IMR-90 (cell line): ENCODE measurements at regions not wholly inside any gene's neighbourhood (a gene's known extent, or its start where the extent isn't known, plus 50 kb on each side); places are given as distances from the start of the nearest gene placed in this dataset.

ENCODE experiments used
- ATAC-seq: fragments of 200-7000 bp; cut with Tn5 transposase; 2 replicates; pipeline ENCODE4 v1.9.1; 2020; ENCODE audit warnings: low read depth, mild to moderate bottlenecking, moderate library complexity
- BruUV-seq: library from RNA; stranded (reverse); fragments of 400-500 nt; replicated peaks from 2 replicates; lab custom pipeline; 2021; lab: Mats Ljungman, UMichigan
- CTCF ChIA-PET: fragments of 300-600 bp; formaldehyde crosslinking; extraction: SDS; loops from one replicate; lab custom pipeline; 2021; ENCODE audit warnings: antibody characterized with exemption; lab: Yijun Ruan, JAX
- POLR2A ChIA-PET: fragments of 300-600 bp; sonication (Branson Sonifier 250); formaldehyde crosslinking; loops from one replicate; lab custom pipeline; 2022; ENCODE audit warnings: antibody characterized with exemption; ENCODE audit not compliant: unreplicated experiment; lab: Charles Lee
- DNase-seq: peaks from one replicate; pipeline ENCODE4 v3.0.0; 2013
- H2AFZ ChIP-seq: replicated peaks from 2 replicates; pipeline ENCODE3; 2013; ENCODE audit warnings: low read length, mild to moderate bottlenecking; ENCODE audit not compliant: poor library complexity
- H2AK5ac ChIP-seq: 2 replicates; pipeline ENCODE4 v1.6.1; 2013; ENCODE audit warnings: low read depth, low read length, inconsistent platforms
- H2AK9ac ChIP-seq: replicated peaks from 2 replicates; pipeline ENCODE3; 2013; ENCODE audit warnings: mild to moderate bottlenecking, low read depth, low read length, moderate library complexity; ENCODE audit not compliant: poor library complexity
- H2BK120ac ChIP-seq: 2 replicates; pipeline ENCODE4 v1.6.1; 2013; ENCODE audit warnings: low read depth, low read length, inconsistent platforms
- H2BK15ac ChIP-seq: 3 replicates; pipeline ENCODE4 v1.6.1; 2013; ENCODE audit warnings: low read depth, low read length, inconsistent platforms
- H2BK20ac ChIP-seq: 2 replicates; pipeline ENCODE4 v1.6.1; 2013; ENCODE audit warnings: low read depth, mild to moderate bottlenecking, inconsistent platforms, low read length, moderate library complexity
- H2BK5ac ChIP-seq: 2 replicates; pipeline ENCODE4 v1.6.1; 2013; ENCODE audit warnings: mild to moderate bottlenecking, low read depth, low read length, inconsistent platforms; ENCODE audit not compliant: poor library complexity, severe bottlenecking
- H3K14ac ChIP-seq: replicated peaks from 2 replicates; pipeline ENCODE4 v1.6.1; 2013; ENCODE audit warnings: low read depth, low read length, inconsistent platforms
- H3K18ac ChIP-seq: 2 replicates; pipeline ENCODE4 v1.6.1; 2013; ENCODE audit warnings: low read depth, low read length, control low read depth
- H3K23ac ChIP-seq: 2 replicates; pipeline ENCODE4 v1.6.1; 2013; ENCODE audit warnings: low read depth, low read length, inconsistent platforms
- H3K27ac ChIP-seq: 2 replicates; pipeline ENCODE4 v1.5.1; 2013; ENCODE audit warnings: mild to moderate bottlenecking, control low read depth, low read length; ENCODE audit not compliant: insufficient read depth
- H3K27me3 ChIP-seq: 2 replicates; pipeline ENCODE4 v1.6.1; 2013; ENCODE audit warnings: low read length; ENCODE audit not compliant: control insufficient read depth, insufficient read depth
- H3K36me3 ChIP-seq: 2 replicates; pipeline ENCODE4 v1.6.1; 2013; ENCODE audit warnings: low read length, mixed read lengths; ENCODE audit not compliant: control insufficient read depth, insufficient read depth
- H3K4ac ChIP-seq: 2 replicates; pipeline ENCODE4 v1.6.1; 2013; ENCODE audit warnings: low read depth, low read length, inconsistent platforms
- H3K4me1 ChIP-seq: 2 replicates; pipeline ENCODE4 v1.6.1; 2013; ENCODE audit warnings: low read length, mixed read lengths; ENCODE audit not compliant: control insufficient read depth, insufficient read depth
- H3K4me2 ChIP-seq: 2 replicates; pipeline ENCODE4 v1.6.1; 2013; ENCODE audit warnings: low read depth, mild to moderate bottlenecking, control low read depth, low read length, moderate library complexity
- H3K4me3 ChIP-seq: 2 replicates; pipeline ENCODE4 v1.5.1; 2013; ENCODE audit warnings: low read depth, mild to moderate bottlenecking, control low read depth, low read length, moderate library complexity; ENCODE audit not compliant: insufficient read depth
- H3K56ac ChIP-seq: 2 replicates; pipeline ENCODE4 v1.6.1; 2013; ENCODE audit warnings: low read length, inconsistent platforms; ENCODE audit not compliant: insufficient read depth; ENCODE audit errors: extremely low read depth
- H3K79me1 ChIP-seq, 2 experiments: 2 replicates each; pipeline ENCODE4 v1.6.1; 2013; ENCODE audit warnings: low read length in 2 of 2, inconsistent platforms in 1 of 2, low read depth in 1 of 2
- H3K9ac ChIP-seq: 2 replicates; pipeline ENCODE4 v1.6.1; 2013; ENCODE audit warnings: low read depth, low read length, control low read depth
- H3K9me1 ChIP-seq: 2 replicates; pipeline ENCODE4 v1.6.1; 2013; ENCODE audit warnings: low read length, inconsistent platforms; ENCODE audit not compliant: insufficient read depth
- H3K9me3 ChIP-seq: 2 replicates; pipeline ENCODE4 v1.6.1; 2013; ENCODE audit warnings: low read length; ENCODE audit not compliant: control insufficient read depth, insufficient read depth
- H4K20me1 ChIP-seq: 2 replicates; pipeline ENCODE4 v1.6.1; 2013; ENCODE audit warnings: low read length, inconsistent platforms; ENCODE audit not compliant: insufficient read depth
- H4K5ac ChIP-seq: 2 replicates; pipeline ENCODE4 v1.6.1; 2013; ENCODE audit warnings: mild to moderate bottlenecking, low read depth, low read length, control low read depth
- H4K8ac ChIP-seq, 2 experiments: 2 replicates each; pipeline ENCODE4 v1.6.1; 2013; ENCODE audit warnings: low read depth in 2 of 2, low read length in 2 of 2, control low read depth in 1 of 2, inconsistent platforms in 1 of 2
- H4K91ac ChIP-seq: 2 replicates; pipeline ENCODE4 v1.6.1; 2013; ENCODE audit warnings: low read depth, low read length, inconsistent platforms; ENCODE audit not compliant: insufficient read depth
- BHLHE40 ChIP-seq: fragments of 150-350 bp; IDR thresholded peaks from 2 replicates; pipeline ENCODE4 v1.6.1; 2016; ENCODE audit warnings: mild to moderate bottlenecking, low read depth, low read length
- CEBPB ChIP-seq: IDR thresholded peaks from 2 replicates; pipeline ENCODE4 v1.6.1; 2012; ENCODE audit warnings: low read depth, low read length, improper control_type of control experiment
- MAFK ChIP-seq: IDR thresholded peaks from 2 replicates; pipeline ENCODE4 v1.6.1; 2012; ENCODE audit warnings: low read depth, low read length, improper control_type of control experiment
- MAZ ChIP-seq: IDR thresholded peaks from 2 replicates; pipeline ENCODE4 v1.6.1; 2012; ENCODE audit warnings: low read depth, mild to moderate bottlenecking, low read length, improper control_type of control experiment, moderate library complexity, borderline replicate concordance
- MXI1 ChIP-seq: IDR thresholded peaks from 2 replicates; pipeline ENCODE4 v1.6.1; 2012; ENCODE audit warnings: low read depth, mild to moderate bottlenecking, low read length, moderate library complexity, borderline replicate concordance
- RCOR1 ChIP-seq: IDR thresholded peaks from 2 replicates; pipeline ENCODE4 v1.6.1; 2012; ENCODE audit warnings: mild to moderate bottlenecking, low read length, improper control_type of control experiment; ENCODE audit not compliant: insufficient replicate concordance
- RFX5 ChIP-seq: IDR thresholded peaks from 2 replicates; pipeline ENCODE4 v1.8.0; 2012; ENCODE audit warnings: low read depth, mild to moderate bottlenecking, low read length, moderate library complexity
- WGBS, 2 experiments: methylation state at CpG; one replicate each; pipeline versions ENCODE4 v1.1.5 to v1.1.7; 2013; ENCODE audit warnings: missing lambda C conversion rate in 2 of 2; ENCODE audit not compliant: insufficient read length in 1 of 2; ENCODE audit errors: extremely low coverage in 2 of 2; 5-methylcytosine and 5-hydroxymethylcytosine counted together
- dilution Hi-C: fragments of 300-500 bp; cut with HindIII; formaldehyde crosslinking; loops from one replicate; pipeline ENCODE4 v1.14.3; 2018; ENCODE audit warnings: low sequenced_read_pairs; ENCODE audit not compliant: unreplicated experiment
- in situ Hi-C: fragments of 300-500 bp; cut with MboI; formaldehyde crosslinking; loops from 3 replicates; pipeline ENCODE4 v1.14.3; 2019; ENCODE audit warnings: low sequenced_read_pairs, inconsistent platforms, mixed read lengths
- intact Hi-C: fragments of 100-400 bp; cut with micrococcal nuclease; formaldehyde crosslinking; loops from 2 replicates; pipeline ENCODE4 v1.10.0; 2022

DNA sequence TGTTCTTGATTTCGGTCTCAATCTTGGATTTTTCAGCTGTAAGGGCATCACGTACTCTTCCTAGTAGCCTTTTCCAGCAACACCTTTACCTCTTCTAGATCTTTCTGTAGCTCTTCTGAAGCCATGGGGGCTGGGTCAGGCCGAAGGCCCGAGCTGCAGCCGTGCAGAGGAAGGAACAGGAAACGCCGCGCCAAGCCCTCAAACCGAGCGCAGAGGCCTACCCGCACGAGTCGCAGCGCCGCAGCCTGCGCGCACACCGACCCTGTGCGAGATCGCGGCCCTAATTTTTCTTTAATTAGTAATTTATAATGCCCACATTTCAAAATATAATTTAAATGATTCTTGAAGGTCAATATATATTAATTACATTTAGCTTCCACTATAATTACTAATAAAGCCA lies 483.8 kb downstream of the NUP35 start:
- Histone ChIP-seq H2AK9ac (no peak overlapping the region), H3K23ac (no peak overlapping the region), H2AFZ (no peak overlapping the region), H3K36me3 (no peaks in the 10 kb centered on the region), H2AK5ac (no peak overlapping the region), H4K91ac (no peak overlapping the region), H3K9me3 (peaks cover 2% of the 10 kb centered on the region), H4K20me1 (no peaks in the 10 kb centered on the region), H3K4ac (no peak overlapping the region), H3K4me2 (no peak overlapping the region), H3K27me3 (no peaks in the 10 kb centered on the region), H3K9ac (no peak overlapping the region), H3K79me1 (no peaks in the 10 kb centered on the region), H3K18ac (no peak overlapping the region), H2BK120ac (no peak overlapping the region), H4K5ac (no peak overlapping the region), H2BK15ac (no peak overlapping the region), H2BK5ac (no peak overlapping the region), H3K56ac (no peak overlapping the region), H3K27ac (no peak overlapping the region), H3K9me1 (no peaks in the 10 kb centered on the region), H4K8ac (no peak overlapping the region), H3K14ac (no peak overlapping the region), H2BK20ac (no peak overlapping the region), H3K4me3 (no peak overlapping the region), H3K4me1 (no peaks in the 10 kb centered on the region)
- ChIA-PET POLR2A (no interaction called here), CTCF (no interaction called here)
- WGBS, 2 experiments: 18% methylated on average over 3 of the region's 21 CpGs; no CpG with 5 or more reads in 1 of the 2 experiments
- intact Hi-C loops (no loop called here), dilution Hi-C loops (no loop called here), in situ Hi-C loops (no loop called here)
- no TSS peak for BruUV-seq
- DNase-seq (no peak), ATAC-seq (no peak)
- TF ChIP-seq MXI1 (no peak), CEBPB (no peak), MAFK (no peak), RFX5 (no peak), RCOR1 (no peak), BHLHE40 (no peak), MAZ (no peak)
